HCT116 (cell line): ENCODE measurements at regions not wholly inside any gene's neighbourhood (a gene's known extent, or its start where the extent isn't known, plus 50 kb on each side); places are given as distances from the start of the nearest gene placed in this dataset.

Experiments used
- ELF1 ChIP-seq: IDR thresholded peaks from 2 replicates; pipeline ENCODE4 v1.6.1; 2012; ENCODE audit warnings: low read depth, borderline replicate concordance
- EZH2 ChIP-seq: fragments of 200-600 bp; sonication (generic); IDR thresholded peaks from 2 replicates; pipeline ENCODE4 v1.6.1; 2017; ENCODE audit warnings: antibody characterized with exemption, mixed run types
- JUND ChIP-seq: IDR thresholded peaks from 2 replicates; pipeline ENCODE4 v1.6.1; 2012
- POLR2A ChIP-seq: IDR thresholded peaks from 2 replicates; pipeline ENCODE4 v1.7.0; 2011; ENCODE audit warnings: borderline replicate concordance; ENCODE audit not compliant: insufficient read depth, insufficient read length; ENCODE audit errors: extremely low read depth
- POLR2AphosphoS5 ChIP-seq: IDR thresholded peaks from 2 replicates; pipeline ENCODE4 v1.6.1; 2011; ENCODE audit warnings: mild to moderate bottlenecking, low read depth, low read length, moderate library complexity
- RAD21 ChIP-seq: IDR thresholded peaks from 2 replicates; pipeline ENCODE4 v1.6.1; 2012; ENCODE audit warnings: low read depth, mild to moderate bottlenecking
- SIN3A ChIP-seq: IDR thresholded peaks from 2 replicates; pipeline ENCODE4 v1.6.1; 2012; ENCODE audit warnings: low read depth
- YY1 ChIP-seq: IDR thresholded peaks from 2 replicates; pipeline ENCODE4 v1.6.1; 2011; ENCODE audit warnings: low read length, low read depth, moderate library complexity, mild to moderate bottlenecking; ENCODE audit not compliant: insufficient replicate concordance; ENCODE audit errors: extremely low read depth
- ZBTB33 ChIP-seq: IDR thresholded peaks from 2 replicates; pipeline ENCODE4 v1.6.1; 2011; ENCODE audit warnings: mild to moderate bottlenecking, low read length, moderate library complexity; ENCODE audit not compliant: insufficient replicate concordance; ENCODE audit errors: extremely low read depth
- ZFX ChIP-seq: fragments of 450-650 bp; IDR thresholded peaks from 2 replicates; pipeline ENCODE4 v1.6.1; 2017
- TF ChIP-seq, protein P1 (sequence below), 3 experiments: fragments of 200-600 bp in 1 of 3; sonication (generic) in 1 of 3; IDR thresholded peaks in 2 of 3; conservative IDR thresholded peaks in 1 of 3; 2 replicates each; pipeline ENCODE4 v1.5.1; 2012 to 2017; ENCODE audit warnings: low read depth in 2 of 3, low read length in 2 of 3, antibody characterized with exemption in 1 of 3, borderline replicate concordance in 1 of 3, control low read depth in 1 of 3, mild to moderate bottlenecking in 1 of 3, mixed read lengths in 1 of 3, mixed run types in 1 of 3, moderate library complexity in 1 of 3; ENCODE audit not compliant: insufficient read depth in 1 of 3
- TF ChIP-seq, protein P2 (sequence below): IDR thresholded peaks from 2 replicates; pipeline ENCODE4 v1.6.1; 2012
- TF ChIP-seq, protein P3 (sequence below): IDR thresholded peaks from 2 replicates; pipeline ENCODE4 v1.6.1; 2012

GRCh38 chr7:118629898-118630438 is 405.5 kb downstream of the ANKRD7 start:
- TF ChIP-seq, protein P1, sequence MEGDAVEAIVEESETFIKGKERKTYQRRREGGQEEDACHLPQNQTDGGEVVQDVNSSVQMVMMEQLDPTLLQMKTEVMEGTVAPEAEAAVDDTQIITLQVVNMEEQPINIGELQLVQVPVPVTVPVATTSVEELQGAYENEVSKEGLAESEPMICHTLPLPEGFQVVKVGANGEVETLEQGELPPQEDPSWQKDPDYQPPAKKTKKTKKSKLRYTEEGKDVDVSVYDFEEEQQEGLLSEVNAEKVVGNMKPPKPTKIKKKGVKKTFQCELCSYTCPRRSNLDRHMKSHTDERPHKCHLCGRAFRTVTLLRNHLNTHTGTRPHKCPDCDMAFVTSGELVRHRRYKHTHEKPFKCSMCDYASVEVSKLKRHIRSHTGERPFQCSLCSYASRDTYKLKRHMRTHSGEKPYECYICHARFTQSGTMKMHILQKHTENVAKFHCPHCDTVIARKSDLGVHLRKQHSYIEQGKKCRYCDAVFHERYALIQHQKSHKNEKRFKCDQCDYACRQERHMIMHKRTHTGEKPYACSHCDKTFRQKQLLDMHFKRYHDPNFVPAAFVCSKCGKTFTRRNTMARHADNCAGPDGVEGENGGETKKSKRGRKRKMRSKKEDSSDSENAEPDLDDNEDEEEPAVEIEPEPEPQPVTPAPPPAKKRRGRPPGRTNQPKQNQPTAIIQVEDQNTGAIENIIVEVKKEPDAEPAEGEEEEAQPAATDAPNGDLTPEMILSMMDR (IDR thresholded peaks at IDR 0.05 in 2 of 3, conservative IDR thresholded peaks at IDR 0.05 in 1 of 3; ENCODE audit: borderline replicate concordance in 1 of 3, insufficient read depth in 1 of 3, low read depth in 2 of 3, low read length in 2 of 3), result no peak
- no peak for TF ChIP-seq POLR2AphosphoS5
- no peak for TF ChIP-seq POLR2A
- no peak for TF ChIP-seq RAD21
- no peak for TF ChIP-seq EZH2
- no peak for TF ChIP-seq YY1
- TF ChIP-seq ZFX, result no peak
- no peak for TF ChIP-seq ELF1
- TF ChIP-seq SIN3A, result no peak
- TF ChIP-seq, protein P2, sequence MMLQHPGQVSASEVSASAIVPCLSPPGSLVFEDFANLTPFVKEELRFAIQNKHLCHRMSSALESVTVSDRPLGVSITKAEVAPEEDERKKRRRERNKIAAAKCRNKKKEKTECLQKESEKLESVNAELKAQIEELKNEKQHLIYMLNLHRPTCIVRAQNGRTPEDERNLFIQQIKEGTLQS, result no peak
- TF ChIP-seq ZBTB33, result no peak
- no peak for TF ChIP-seq JUND
- TF ChIP-seq, protein P3, sequence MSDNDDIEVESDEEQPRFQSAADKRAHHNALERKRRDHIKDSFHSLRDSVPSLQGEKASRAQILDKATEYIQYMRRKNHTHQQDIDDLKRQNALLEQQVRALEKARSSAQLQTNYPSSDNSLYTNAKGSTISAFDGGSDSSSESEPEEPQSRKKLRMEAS, result no peak
